ENCODE measurements at regions not wholly inside any gene's neighbourhood (a gene's known extent, or its start where the extent isn't known, plus 50 kb on each side); places are given as distances from the start of the nearest gene placed in this dataset.

- no peak for TF ChIP-seq CTCF (IDR thresholded peaks at IDR 0.05)
- no peak for TF ChIP-seq POLR2AphosphoS5 (IDR thresholded peaks at IDR 0.05)
- TF ChIP-seq POLR2A (IDR thresholded peaks at IDR 0.05): no peak
These were observed 108.0 kb upstream of the TBC1D5 start for GRCh38 chr3:17850448-17850847.

Measured in stomach (tissue), 4 donors.